ENCODE measurements at regions not wholly inside any gene's neighbourhood (a gene's known extent, or its start where the extent isn't known, plus 50 kb on each side); places are given as distances from the start of the nearest gene placed in this dataset.

DNA sequence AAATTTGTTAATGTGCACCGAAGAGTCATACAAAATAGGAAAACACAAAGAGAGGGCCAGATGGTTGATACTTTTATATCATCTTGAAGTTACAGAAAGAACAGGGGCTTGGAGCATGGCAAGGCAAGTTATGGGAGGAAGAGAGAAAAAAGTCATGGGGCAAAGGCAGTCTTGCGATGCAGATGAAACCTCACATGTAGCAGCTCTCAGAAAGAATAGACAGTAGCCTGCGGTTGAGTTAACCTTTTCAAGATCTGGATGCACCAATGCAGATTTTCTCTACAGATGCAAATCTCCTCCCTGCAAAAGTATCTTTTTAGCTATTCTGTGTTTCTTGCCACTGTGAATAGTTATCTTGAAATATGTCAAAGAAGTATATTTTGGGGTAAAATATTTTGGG, 243.9 kb downstream of the TMEM167A start:
- Mint-ChIP-seq H3K36me3 (ENCODE audit: low read depth) (peaks cover 2% of the 10 kb centered on the region), H3K4me3 (no peak overlapping the region), H3K27me3 (no peaks in the 10 kb centered on the region), H3K9me3 (peaks cover 10% of the 10 kb centered on the region), H3K4me1 (ENCODE audit: low read depth) (no peaks in the 10 kb centered on the region), H3K27ac (no peak overlapping the region)
- CTCF ChIA-PET, result no interaction called here
- TF ChIP-seq, protein P1, sequence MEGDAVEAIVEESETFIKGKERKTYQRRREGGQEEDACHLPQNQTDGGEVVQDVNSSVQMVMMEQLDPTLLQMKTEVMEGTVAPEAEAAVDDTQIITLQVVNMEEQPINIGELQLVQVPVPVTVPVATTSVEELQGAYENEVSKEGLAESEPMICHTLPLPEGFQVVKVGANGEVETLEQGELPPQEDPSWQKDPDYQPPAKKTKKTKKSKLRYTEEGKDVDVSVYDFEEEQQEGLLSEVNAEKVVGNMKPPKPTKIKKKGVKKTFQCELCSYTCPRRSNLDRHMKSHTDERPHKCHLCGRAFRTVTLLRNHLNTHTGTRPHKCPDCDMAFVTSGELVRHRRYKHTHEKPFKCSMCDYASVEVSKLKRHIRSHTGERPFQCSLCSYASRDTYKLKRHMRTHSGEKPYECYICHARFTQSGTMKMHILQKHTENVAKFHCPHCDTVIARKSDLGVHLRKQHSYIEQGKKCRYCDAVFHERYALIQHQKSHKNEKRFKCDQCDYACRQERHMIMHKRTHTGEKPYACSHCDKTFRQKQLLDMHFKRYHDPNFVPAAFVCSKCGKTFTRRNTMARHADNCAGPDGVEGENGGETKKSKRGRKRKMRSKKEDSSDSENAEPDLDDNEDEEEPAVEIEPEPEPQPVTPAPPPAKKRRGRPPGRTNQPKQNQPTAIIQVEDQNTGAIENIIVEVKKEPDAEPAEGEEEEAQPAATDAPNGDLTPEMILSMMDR (IDR thresholded peaks at IDR 0.05), result no peak
- DNase-seq (no peak), ATAC-seq (no peak)
- intact Hi-C loops (cut with micrococcal nuclease), result no loop called here
- POLR2A ChIA-PET, result interaction anchor here (0.7 kb wide), 1 partner anchor 121 kb away, joined by 3 read pairs; no protein-coding TSS in a partner anchor

DNA sequence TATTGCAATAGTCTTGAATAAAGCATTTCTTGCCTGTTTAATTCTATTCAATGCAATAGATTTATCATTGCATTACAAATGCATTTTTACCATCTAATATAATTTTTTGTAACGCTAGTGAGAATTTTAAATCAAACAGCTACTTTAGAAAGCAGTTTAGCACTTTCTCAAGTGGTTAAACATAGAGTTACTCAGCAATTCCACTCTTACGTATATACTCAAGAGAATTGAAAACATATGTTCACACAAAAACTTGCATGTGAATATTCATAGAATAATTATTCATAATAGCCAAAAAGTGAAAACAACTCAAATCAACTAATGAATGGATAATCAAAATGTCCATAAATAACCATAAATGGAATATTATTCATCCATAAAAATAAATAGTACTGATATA, 244.7 kb downstream of the TMEM167A start:
- no peak overlapping the region for H3K4me3 Mint-ChIP-seq
- DNase-seq (no peak), ATAC-seq (no peak)
- H3K27ac Mint-ChIP-seq, result no peak overlapping the region
- ChIA-PET POLR2A (no interaction called here), CTCF (no interaction called here)
- H3K27me3 Mint-ChIP-seq, result no peaks in the 10 kb centered on the region
- H3K36me3 Mint-ChIP-seq (ENCODE audit: low read depth), result peaks cover 2% of the 10 kb centered on the region
- no peaks in the 10 kb centered on the region for H3K4me1 Mint-ChIP-seq (ENCODE audit: low read depth)
- intact Hi-C loops (cut with micrococcal nuclease), result no loop called here
- peaks cover 10% of the 10 kb centered on the region for H3K9me3 Mint-ChIP-seq
- TF ChIP-seq, protein P1 (IDR thresholded peaks at IDR 0.05), result no peak

DNA sequence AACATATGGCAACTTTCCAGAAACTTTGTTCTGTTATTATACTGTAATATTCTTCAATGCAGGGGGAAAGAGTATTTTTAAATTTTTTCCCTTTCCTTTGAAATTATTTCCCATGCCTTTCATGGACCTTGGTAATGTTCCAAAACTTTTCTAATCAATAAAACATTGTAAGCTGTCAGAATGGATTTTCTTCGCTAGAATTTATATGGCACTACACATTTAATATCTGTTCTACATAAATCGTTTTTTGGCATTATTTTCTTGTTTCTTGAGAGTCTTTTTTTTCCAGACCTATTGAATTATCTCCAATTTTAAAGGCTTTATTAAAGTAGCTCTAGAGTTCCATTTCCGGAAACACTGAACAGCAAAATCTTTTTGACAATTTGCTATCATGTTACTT, 249.0 kb downstream of the TMEM167A start:
- H3K9me3 Mint-ChIP-seq, result no peaks in the 10 kb centered on the region

DNA sequence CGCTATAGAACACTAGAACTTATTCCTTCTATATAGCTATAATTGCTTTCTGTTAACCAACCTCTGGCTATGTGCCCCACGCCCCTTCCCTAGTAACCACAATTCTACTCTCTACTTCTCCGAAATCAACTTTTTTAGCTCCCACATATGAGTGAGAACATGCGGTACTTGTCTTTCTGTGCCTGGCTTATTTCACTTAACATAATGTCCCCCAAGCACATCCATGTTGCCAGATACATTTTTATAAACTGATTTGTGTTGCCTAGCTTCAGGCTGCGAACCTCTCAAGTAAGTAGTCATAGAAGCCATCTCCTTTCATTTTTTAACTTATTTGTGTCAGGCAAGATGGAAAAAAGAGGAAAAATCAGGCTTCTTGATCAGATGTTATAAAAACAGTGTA, 249.5 kb downstream of the TMEM167A start:
- Mint-ChIP-seq H3K27me3 (no peaks in the 10 kb centered on the region), H3K27ac (no peak overlapping the region)

More for the DNA sequence above, 249.0 kb downstream of the TMEM167A start:
- DNase-seq (no peak), ATAC-seq (no peak)
- Mint-ChIP-seq H3K27me3 (no peaks in the 10 kb centered on the region), H3K4me1 (ENCODE audit: low read depth) (no peaks in the 10 kb centered on the region), H3K27ac (no peak overlapping the region), H3K4me3 (no peak overlapping the region), H3K36me3 (ENCODE audit: low read depth) (no peaks in the 10 kb centered on the region)
- CTCF ChIA-PET, result no interaction called here
- intact Hi-C loops (cut with micrococcal nuclease), result no loop called here
- TF ChIP-seq, protein P1 (IDR thresholded peaks at IDR 0.05), result no peak
- POLR2A ChIA-PET, result no interaction called here

DNA sequence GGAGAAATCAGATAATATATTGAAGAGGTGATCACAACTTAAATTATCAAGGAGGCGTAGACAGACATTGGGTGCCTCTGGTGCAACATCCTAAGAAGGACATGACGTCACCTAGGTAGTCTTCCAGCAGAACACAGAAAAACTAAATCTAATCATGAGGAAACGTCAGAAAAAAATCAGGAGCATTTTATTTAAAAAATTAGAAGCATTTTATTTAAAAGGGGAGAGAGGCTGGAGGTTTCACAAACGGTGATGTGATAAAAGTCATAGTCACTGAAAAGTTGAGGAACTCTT, 254.6 kb downstream of the TMEM167A start:
- H3K36me3 Mint-ChIP-seq (ENCODE audit: low read depth), result no peaks in the 10 kb centered on the region
- TF ChIP-seq, protein P1 (IDR thresholded peaks at IDR 0.05), result no peak

More for the DNA sequence above, 249.5 kb downstream of the TMEM167A start:
- no peak for DNase-seq
- intact Hi-C loops (cut with micrococcal nuclease), result no loop called here
- no peak overlapping the region for H3K4me3 Mint-ChIP-seq
- TF ChIP-seq, protein P1 (IDR thresholded peaks at IDR 0.05), result no peak
- no peaks in the 10 kb centered on the region for H3K4me1 Mint-ChIP-seq (ENCODE audit: low read depth)
- POLR2A ChIA-PET, result no interaction called here
- ATAC-seq, result no peak
- no peaks in the 10 kb centered on the region for H3K9me3 Mint-ChIP-seq
- CTCF ChIA-PET, result no interaction called here
- H3K36me3 Mint-ChIP-seq (ENCODE audit: low read depth), result no peaks in the 10 kb centered on the region

More for the DNA sequence above, 254.6 kb downstream of the TMEM167A start:
- ChIA-PET POLR2A (no interaction called here), CTCF (no interaction called here)
- DNase-seq, result no peak
- Mint-ChIP-seq H3K27me3 (no peaks in the 10 kb centered on the region), H3K4me3 (no peak overlapping the region), H3K9me3 (no peaks in the 10 kb centered on the region), H3K27ac (no peak overlapping the region), H3K4me1 (ENCODE audit: low read depth) (peaks cover 21% of the 10 kb centered on the region)
- intact Hi-C loops (cut with micrococcal nuclease), result no loop called here
- no peak for ATAC-seq
